K562 (cell line): ENCODE measurements at regions not wholly inside any gene's neighbourhood (a gene's known extent, or its start where the extent isn't known, plus 50 kb on each side); places are given as distances from the start of the nearest gene placed in this dataset.

Experiments used
- ATAC-seq: fragments of 200-7000 bp; cut with Tn5 transposase; 3 replicates; pipeline ENCODE4 v1.9.1; 2020; ENCODE audit warnings: moderate library complexity
- BruUV-seq: library from RNA; stranded (reverse); fragments of 400-500 nt; replicated peaks from 2 replicates; lab custom pipeline; 2021; lab: Mats Ljungman, UMichigan
- CTCF ChIA-PET: fragments of 300-600 bp; formaldehyde crosslinking; extraction: SDS; loops from one replicate; lab custom pipeline; 2021; ENCODE audit warnings: low intra/inter-chr PET ratio; lab: Yijun Ruan, JAX
- POLR2A ChIA-PET: fragments of 300-600, 350-650 bp; sonication (Branson Sonifier 250); formaldehyde crosslinking; extraction: SDS; loops from one replicate; lab custom pipeline; 2021; ENCODE audit warnings: antibody characterized with exemption, inconsistent platforms; lab: Yijun Ruan, JAX
- DNase-seq, 4 experiments: peaks; one replicate each; pipeline versions ENCODE4 v3.0.0 to v3.0.0-alpha.2; 2011 to 2018; ENCODE audit warnings: low spot score in 3 of 4, mixed read lengths in 3 of 4; ENCODE audit errors: extremely low read depth in 1 of 4
- FAIRE-seq: peaks from 2 replicates; lab custom pipeline; 2011; peaks lifted over from hg19 to GRCh38; lab: Jason Lieb, UNC
- H2AFZ ChIP-seq: 2 replicates; pipeline ENCODE4 v1.6.0; 2011; ENCODE audit warnings: low read depth, low read length, control low read depth, inconsistent platforms
- H3K27ac ChIP-seq: fragments of 200-600 bp; 3 replicates; pipeline ENCODE4 v1.8.0; 2011; ENCODE audit warnings: low read depth, mild to moderate bottlenecking, control low read depth, inconsistent platforms, low read length, moderate library complexity, mixed read lengths; ENCODE audit errors: extremely low read depth
- H3K27me3 ChIP-seq, 2 experiments: fragments of 300-600 bp in 1 of 2; 2 replicates in 1 of 2; 3 replicates in 1 of 2; pipeline versions ENCODE4 v1.6.0 to v1.8.0; 2011; ENCODE audit warnings: inconsistent platforms in 2 of 2, low read length in 2 of 2, mild to moderate bottlenecking in 1 of 2, mixed read lengths in 1 of 2, moderate library complexity in 1 of 2; ENCODE audit not compliant: control insufficient read depth in 2 of 2, insufficient read depth in 2 of 2
- H3K36me3 ChIP-seq: fragments of 300-600 bp; 3 replicates; pipeline ENCODE4 v1.8.0; 2011; ENCODE audit warnings: mild to moderate bottlenecking, low read length, inconsistent platforms; ENCODE audit not compliant: control insufficient read depth, insufficient read depth
- H3K4me1 ChIP-seq, 2 experiments: fragments of 200-600 bp in 1 of 2; replicated peaks in 1 of 2; 2 replicates in 1 of 2; 3 replicates in 1 of 2; pipeline versions ENCODE4 v1.5.1 to v1.8.0; 2011; ENCODE audit warnings: inconsistent platforms in 2 of 2, low read length in 2 of 2, mild to moderate bottlenecking in 1 of 2, mixed read lengths in 1 of 2, moderate library complexity in 1 of 2; ENCODE audit not compliant: control insufficient read depth in 2 of 2, insufficient read depth in 2 of 2
- H3K4me2 ChIP-seq: 2 replicates; pipeline ENCODE4 v1.6.1; 2011; ENCODE audit warnings: low read length, control low read depth, inconsistent platforms, mixed read lengths; ENCODE audit not compliant: insufficient read depth
- H3K4me3 ChIP-seq: fragments of 200-600 bp; sonication (generic), shearing (Covaris generic); 2 replicates; pipeline ENCODE4 v1.5.1; 2016; ENCODE audit warnings: control low read depth, inconsistent platforms
- H3K79me2 ChIP-seq: fragments of 200-600 bp; 3 replicates; pipeline ENCODE4 v1.8.0; 2011; ENCODE audit warnings: low read length, inconsistent platforms; ENCODE audit not compliant: control insufficient read depth, insufficient read depth
- H3K9ac ChIP-seq, 2 experiments: 2 replicates each; pipeline versions ENCODE4 v1.6.0 to v1.6.1; 2011; ENCODE audit warnings: low read depth in 2 of 2, low read length in 2 of 2, control low read depth in 1 of 2, inconsistent platforms in 1 of 2, mild to moderate bottlenecking in 1 of 2, mixed read lengths in 1 of 2; ENCODE audit not compliant: insufficient read depth in 1 of 2
- H3K9me1 ChIP-seq: one replicate; pipeline ENCODE4 v1.6.0; 2011; ENCODE audit warnings: inconsistent platforms, mild to moderate bottlenecking, low read length, moderate library complexity; ENCODE audit not compliant: control insufficient read depth, insufficient read depth
- H3K9me3 ChIP-seq: replicated peaks from 2 replicates; pipeline ENCODE4 v1.5.1; 2011; ENCODE audit warnings: low read depth, low read length, inconsistent platforms; ENCODE audit not compliant: control insufficient read depth, insufficient read depth
- H4K20me1 ChIP-seq: replicated peaks from 2 replicates; pipeline ENCODE4 v1.6.1; 2011; ENCODE audit warnings: low read length, inconsistent platforms, mixed read lengths; ENCODE audit not compliant: control insufficient read depth, insufficient read depth
- CEBPB ChIP-seq: fragments of 450-650 bp; IDR thresholded peaks from 2 replicates; pipeline ENCODE4 v1.6.1; 2016; ENCODE audit warnings: missing genetic modification characterization, missing compliant biosample characterization
- CTBP1 ChIP-seq: fragments of 450-650 bp; IDR thresholded peaks from 2 replicates; pipeline ENCODE4 v1.6.1; 2016; ENCODE audit warnings: borderline replicate concordance
- CTCFL ChIP-seq: IDR thresholded peaks from 2 replicates; pipeline ENCODE4 v1.6.1; 2011; ENCODE audit warnings: borderline replicate concordance, low read depth, mild to moderate bottlenecking, moderate library complexity, low read length; ENCODE audit not compliant: insufficient read depth, poor library complexity, severe bottlenecking
- ELK1 ChIP-seq: sonication (generic); formaldehyde crosslinking; IDR thresholded peaks from 2 replicates; pipeline ENCODE4 v1.8.1; 2022; ENCODE audit warnings: missing genetic modification reagents
- FOXK2 ChIP-seq, 2 experiments: fragments of 450-650 bp; IDR thresholded peaks in 1 of 2; conservative IDR thresholded peaks in 1 of 2; 2 replicates each; pipeline ENCODE4 v1.6.1; 2016; ENCODE audit warnings: low read depth in 2 of 2, mild to moderate bottlenecking in 1 of 2
- HOXB6 ChIP-seq: fragments of 250-450 bp; sonication (Bioruptor Pico); IDR thresholded peaks from 2 replicates; pipeline ENCODE4 v1.5.1; 2022; ENCODE audit warnings: mild to moderate bottlenecking, borderline replicate concordance
- ILF3 ChIP-seq: fragments of 450-650 bp; IDR thresholded peaks from 2 replicates; pipeline ENCODE4 v1.6.1; 2018; ENCODE audit warnings: antibody characterized with exemption, mild to moderate bottlenecking, moderate library complexity, borderline replicate concordance
- IRF2 ChIP-seq: sonication (generic); formaldehyde crosslinking; IDR thresholded peaks from 2 replicates; pipeline ENCODE4 v1.8.1; 2022; ENCODE audit warnings: mild to moderate bottlenecking, missing genetic modification reagents
- JUNB ChIP-seq: fragments of 450-650 bp; formaldehyde crosslinking; conservative IDR thresholded peaks from 2 replicates; pipeline ENCODE4 v1.4.0; 2020; ENCODE audit warnings: mild to moderate bottlenecking
- LEF1 ChIP-seq: fragments of 450-650 bp; IDR thresholded peaks from 2 replicates; pipeline ENCODE4 v1.6.1; 2016; ENCODE audit warnings: mild to moderate bottlenecking
- MNT ChIP-seq, 2 experiments: fragments of 450-650 bp; conservative IDR thresholded peaks; 2 replicates each; pipeline ENCODE4 v1.6.1; 2017; ENCODE audit warnings: mild to moderate bottlenecking in 2 of 2, moderate library complexity in 2 of 2
- MXI1 ChIP-seq: IDR thresholded peaks from 2 replicates; pipeline ENCODE4 v1.6.1; 2011; ENCODE audit warnings: low read depth, mild to moderate bottlenecking, improper control_type of control experiment, low read length
- PHTF2 ChIP-seq: fragments of 250-450 bp; sonication (Bioruptor Pico); IDR thresholded peaks from 2 replicates; pipeline ENCODE4 v1.5.0; 2021; ENCODE audit warnings: mild to moderate bottlenecking
- POLR2A ChIP-seq: fragments of 450-650 bp; conservative IDR thresholded peaks from 2 replicates; pipeline ENCODE4 v1.6.1; 2016
- RBM14 ChIP-seq: fragments of 200-400 bp; formaldehyde crosslinking; IDR thresholded peaks from 2 replicates; pipeline ENCODE4 v1.6.1; 2018; ENCODE audit warnings: low read depth, mild to moderate bottlenecking, low read length, moderate library complexity, borderline replicate concordance; ENCODE audit not compliant: insufficient read depth
- ZNF174 ChIP-seq: fragments of 250-450 bp; sonication (Bioruptor Pico); IDR thresholded peaks from 2 replicates; pipeline ENCODE4 v1.4.0; 2020; ENCODE audit warnings: mild to moderate bottlenecking
- ZZZ3 ChIP-seq: fragments of 450-650 bp; IDR thresholded peaks from 2 replicates; pipeline ENCODE4 v1.6.1; 2016; ENCODE audit warnings: antibody characterized with exemption, mild to moderate bottlenecking, moderate library complexity
- WGBS: fragments of 100-300 bp; shearing (Covaris generic); methylation state at CpG from one replicate; pipeline ENCODE4 v1.1.6; 2016; ENCODE audit warnings: low coverage, mixed read lengths; ENCODE audit not compliant: insufficient coverage; ENCODE audit errors: missing lambda C conversion rate; 5-methylcytosine and 5-hydroxymethylcytosine counted together
- in situ Hi-C: fragments of 300-500 bp; cut with MboI; formaldehyde crosslinking; loops from 4 replicates; pipeline ENCODE4 v1.15.0; 2018; ENCODE audit warnings: inconsistent platforms, mixed read lengths
- intact Hi-C: fragments of 100-400 bp; cut with micrococcal nuclease; formaldehyde crosslinking; loops from 2 replicates; pipeline ENCODE4 v1.14.2; 2022

GRCh38 chr11:26143566-26144290 is 188.2 kb upstream of the ANO3 start (continued):
- TF ChIP-seq MNT (conservative IDR thresholded peaks at IDR 0.05) (no peak), ZZZ3 (no peak), POLR2A (no peak), MXI1 (no peak), JUNB (no peak)

- no TSS peak for BruUV-seq
- Histone ChIP-seq H3K79me2 (no peaks in the 10 kb centered on the region), H3K4me3 (no peak overlapping the region), H3K9ac (no peak overlapping the region), H3K9me1 (no peaks in the 10 kb centered on the region), H3K4me2 (no peak overlapping the region), H2AFZ (no peak overlapping the region), H3K27ac (no peak overlapping the region), H3K9me3 (no peaks in the 10 kb centered on the region), H3K4me1 (no peaks in the 10 kb centered on the region), H4K20me1 (no peaks in the 10 kb centered on the region), H3K36me3 (no peaks in the 10 kb centered on the region), H3K27me3 (no peaks in the 10 kb centered on the region)
- TF ChIP-seq CEBPB (tag) (no peak), CTCFL (no peak), FOXK2 (conservative IDR thresholded peaks at IDR 0.05 in 1 of 2, IDR thresholded peaks at IDR 0.05 in 1 of 2; ENCODE audit: low read depth in 2 of 2) (no peak), HOXB6 (CRISPR knock-in tag) (no peak), RBM14 (no peak), ILF3 (no peak), ZNF174 (CRISPR knock-in tag) (no peak), CTBP1 (no peak), ELK1 (no peak), LEF1 (no peak), PHTF2 (CRISPR knock-in tag) (no peak), IRF2 (CRISPR knock-in tag) (no peak)
- 0% methylated on average over 2 of the region's 2 CpGs for WGBS
- in situ Hi-C loops (no loop called here), intact Hi-C loops (no loop called here)
- POLR2A ChIA-PET = no interaction called here
- DNase-seq (no peak), ATAC-seq (no peak), FAIRE-seq (no peak)
- CTCF ChIA-PET = no interaction called here
Measured at GRCh38 chr11:26144291-26144690, 187.6 kb upstream of the ANO3 start.
